ENCODE measurements at regions not wholly inside any gene's neighbourhood (a gene's known extent, or its start where the extent isn't known, plus 50 kb on each side); places are given as distances from the start of the nearest gene placed in this dataset.

GRCh38 chr3:29164825-29165224 lies 116.0 kb upstream of the RBMS3 start:
- Histone ChIP-seq H3F3A (ENCODE audit: insufficient read depth, low read length) (no peaks in the 10 kb centered on the region), H4K20me1 (ENCODE audit: insufficient read depth, low read length) (no peaks in the 10 kb centered on the region), H2AFZ (ENCODE audit: low read length) (no peak overlapping the region), H3K36me3 (replicated peaks; ENCODE audit: insufficient read depth, low read length) (no peaks in the 10 kb centered on the region), H3K79me2 (ENCODE audit: low read length) (no peaks in the 10 kb centered on the region), H3K9me2 (replicated peaks; ENCODE audit: insufficient read depth, low read length) (no peaks in the 10 kb centered on the region), H3K27me3 (replicated peaks; ENCODE audit: insufficient read depth, low read length) (no peaks in the 10 kb centered on the region), H3K4me1 (ENCODE audit: low read length) (no peaks in the 10 kb centered on the region), H3K4me2 (ENCODE audit: low read depth, low read length) (no peak overlapping the region), H3K9me3 (replicated peaks; ENCODE audit: insufficient read depth, low read length) (no peaks in the 10 kb centered on the region), H3K4me3 (ENCODE audit: low read length) (no peak overlapping the region), H3K27ac (ENCODE audit: low read length) (no peak overlapping the region), H3K9ac (ENCODE audit: low read length) (no peak overlapping the region)
- TF ChIP-seq EZH2 (optimal IDR thresholded peaks at IDR 0.05; ENCODE audit: low read depth, low read length) (no peak), EZH2phosphoT487 (IDR thresholded peaks at IDR 0.05; ENCODE audit: low read length) (no peak), CTCF (IDR thresholded peaks at IDR 0.05; ENCODE audit: low read length) (no peak)
- DNase-seq = no peak

GRCh38 chr3:29167180-29167579 lies 113.7 kb upstream of the RBMS3 start:
- no peak overlapping the region for H3K4me2 ChIP-seq (ENCODE audit: low read depth, low read length)
- no peaks in the 10 kb centered on the region for H3K9me2 ChIP-seq (replicated peaks; ENCODE audit: insufficient read depth, low read length)
- no peaks in the 10 kb centered on the region for H3K79me2 ChIP-seq (ENCODE audit: low read length)
- H3F3A ChIP-seq (ENCODE audit: insufficient read depth, low read length) = no peaks in the 10 kb centered on the region
- H2AFZ ChIP-seq (ENCODE audit: low read length) = no peak overlapping the region
- no peaks in the 10 kb centered on the region for H3K36me3 ChIP-seq (replicated peaks; ENCODE audit: insufficient read depth, low read length)
- H3K4me3 ChIP-seq (ENCODE audit: low read length) = no peak overlapping the region
- H3K9ac ChIP-seq (ENCODE audit: low read length) = no peak overlapping the region
- no peaks in the 10 kb centered on the region for H3K4me1 ChIP-seq (ENCODE audit: low read length)
- H3K27me3 ChIP-seq (replicated peaks; ENCODE audit: insufficient read depth, low read length) = no peaks in the 10 kb centered on the region
- H4K20me1 ChIP-seq (ENCODE audit: insufficient read depth, low read length) = no peaks in the 10 kb centered on the region
- no peaks in the 10 kb centered on the region for H3K9me3 ChIP-seq (replicated peaks; ENCODE audit: insufficient read depth, low read length)
- DNase-seq = no peak
- TF ChIP-seq EZH2phosphoT487 (IDR thresholded peaks at IDR 0.05; ENCODE audit: low read length) (no peak), CTCF (IDR thresholded peaks at IDR 0.05; ENCODE audit: low read length) (no peak), EZH2 (optimal IDR thresholded peaks at IDR 0.05; ENCODE audit: low read depth, low read length) (no peak)
- H3K27ac ChIP-seq (ENCODE audit: low read length) = no peak overlapping the region

GRCh38 chr3:29168081-29168480 lies 112.8 kb upstream of the RBMS3 start:
- no peaks in the 10 kb centered on the region for H3K9me3 ChIP-seq (replicated peaks; ENCODE audit: insufficient read depth, low read length)
- H3K79me2 ChIP-seq (ENCODE audit: low read length) = no peaks in the 10 kb centered on the region
- H3K4me1 ChIP-seq (ENCODE audit: low read length) = no peaks in the 10 kb centered on the region
- no peak for DNase-seq
- H3K9me2 ChIP-seq (replicated peaks; ENCODE audit: insufficient read depth, low read length) = no peaks in the 10 kb centered on the region
- H3K9ac ChIP-seq (ENCODE audit: low read length) = no peak overlapping the region
- no peak overlapping the region for H3K4me2 ChIP-seq (ENCODE audit: low read depth, low read length)
- no peaks in the 10 kb centered on the region for H3K27me3 ChIP-seq (replicated peaks; ENCODE audit: insufficient read depth, low read length)
- H3K4me3 ChIP-seq (ENCODE audit: low read length) = no peak overlapping the region
- no peaks in the 10 kb centered on the region for H4K20me1 ChIP-seq (ENCODE audit: insufficient read depth, low read length)
- H3K27ac ChIP-seq (ENCODE audit: low read length) = no peak overlapping the region
- H3F3A ChIP-seq (ENCODE audit: insufficient read depth, low read length) = no peaks in the 10 kb centered on the region
- TF ChIP-seq CTCF (IDR thresholded peaks at IDR 0.05; ENCODE audit: low read length) (no peak), EZH2 (optimal IDR thresholded peaks at IDR 0.05; ENCODE audit: low read depth, low read length) (no peak), EZH2phosphoT487 (IDR thresholded peaks at IDR 0.05; ENCODE audit: low read length) (no peak)
- H2AFZ ChIP-seq (ENCODE audit: low read length) = no peak overlapping the region
- no peaks in the 10 kb centered on the region for H3K36me3 ChIP-seq (replicated peaks; ENCODE audit: insufficient read depth, low read length)

Data from MM.1S (cell line).